LNCaP clone FGC (cell line): ENCODE measurements at regions not wholly inside any gene's neighbourhood (a gene's known extent, or its start where the extent isn't known, plus 50 kb on each side); places are given as distances from the start of the nearest gene placed in this dataset.

ENCODE experiments used
- DNase-seq: peaks from one replicate; pipeline ENCODE4 v3.0.0-alpha.2; 2011; ENCODE audit warnings: low read depth
- H3K4me3 ChIP-seq: 2 replicates; pipeline ENCODE4 v1.5.1; 2011; ENCODE audit warnings: mild to moderate bottlenecking, low read depth, low read length, control low read depth
- CTCF ChIP-seq: IDR thresholded peaks from 2 replicates; pipeline ENCODE4 v1.5.1; 2012; ENCODE audit warnings: mild to moderate bottlenecking; ENCODE audit not compliant: control insufficient read depth, insufficient read depth; ENCODE audit errors: extremely low read depth

- H3K4me3 ChIP-seq: no peak overlapping the region
- DNase-seq: no peak
- no peak for TF ChIP-seq CTCF
Observed at GRCh38 chr10:130580975-130581374, 444.8 kb downstream of the GLRX3 start.

GRCh38 chr10:130587718-130588117 is 451.5 kb downstream of the GLRX3 start:
- H3K4me3 ChIP-seq: no peak overlapping the region
- TF ChIP-seq CTCF: no peak
- no peak for DNase-seq

- no peak overlapping the region for H3K4me3 ChIP-seq
- no peak for TF ChIP-seq CTCF
- no peak for DNase-seq
Observed at GRCh38 chr10:130606001-130606405, 469.8 kb downstream of the GLRX3 start.

- no peak for TF ChIP-seq CTCF
- DNase-seq: no peak
- no peak overlapping the region for H3K4me3 ChIP-seq
Observed at GRCh38 chr10:130607366-130607765, 471.2 kb downstream of the GLRX3 start.

- no peak overlapping the region for H3K4me3 ChIP-seq
- no peak for DNase-seq
- no peak for TF ChIP-seq CTCF
Observed at GRCh38 chr10:130611239-130611638, 475.0 kb downstream of the GLRX3 start.

- TF ChIP-seq CTCF: no peak
- no peak for DNase-seq
- no peak overlapping the region for H3K4me3 ChIP-seq
Observed at GRCh38 chr10:130615457-130615856, 479.3 kb downstream of the GLRX3 start.

- no peak for TF ChIP-seq CTCF
- no peak overlapping the region for H3K4me3 ChIP-seq
- DNase-seq: no peak
Observed at GRCh38 chr10:130617985-130618384, 481.8 kb downstream of the GLRX3 start.
